Stomach (tissue), 8 donors: ENCODE measurements at regions not wholly inside any gene's neighbourhood (a gene's known extent, or its start where the extent isn't known, plus 50 kb on each side); places are given as distances from the start of the nearest gene placed in this dataset.

Experiments used
- DNase-seq, 2 donors: peaks; one replicate each; pipeline versions ENCODE4 v3.0.0 to v3.0.0-alpha.2; 2013 to 2019
- H3K27ac ChIP-seq, 5 donors: fragments of 200-600 bp in 4 of 5; sonication (generic) in 4 of 5; one replicate each; pipeline ENCODE4 v1.5.1; 2013 to 2019; ENCODE audit warnings: mild to moderate bottlenecking in 1 of 5, moderate library complexity in 1 of 5
- H3K27me3 ChIP-seq, 3 donors: fragments of 200-600 bp; sonication (generic); one replicate each; pipeline ENCODE4 v1.5.1; 2017 to 2019; ENCODE audit warnings: mixed run types in 1 of 3
- H3K36me3 ChIP-seq, 4 donors: fragments of 200-600 bp; sonication (generic); 1 replicate in 3 of 4; 2 replicates in 1 of 4; pipeline ENCODE4 v1.5.1; 2016 to 2019
- H3K4me1 ChIP-seq, 4 donors: fragments of 200-600 bp; sonication (generic); one replicate each; pipeline ENCODE4 v1.5.1; 2016 to 2019
- H3K4me3 ChIP-seq, 4 donors: fragments of 200-600 bp; sonication (generic) in 3 of 4; one replicate each; pipeline ENCODE4 v1.5.1; 2016 to 2019; ENCODE audit warnings: mild to moderate bottlenecking in 1 of 4
- H3K9me3 ChIP-seq, 4 donors: fragments of 200-600 bp; sonication (generic); one replicate each; pipeline ENCODE4 v1.5.1; 2016 to 2019
- CTCF ChIP-seq, 7 experiments: fragments of 450-650 bp in 4 of 7; fragments of 200-600 bp in 3 of 7; sonication (generic) in 3 of 7; IDR thresholded peaks; one replicate each; pipeline ENCODE4 v1.5.1; 2016 to 2019; ENCODE audit warnings: antibody characterized with exemption in 7 of 7, control low read depth in 2 of 7, mild to moderate bottlenecking in 1 of 7
- EP300 ChIP-seq: sonication (generic); formaldehyde crosslinking; IDR thresholded peaks from one replicate; pipeline ENCODE4 v1.6.1; 2017; ENCODE audit warnings: antibody characterized with exemption
- POLR2A ChIP-seq, 4 donors: fragments of 450-650 bp; IDR thresholded peaks; one replicate each; pipeline ENCODE4 v1.6.1; 2016; ENCODE audit warnings: antibody characterized with exemption in 4 of 4, control low read depth in 2 of 4, mild to moderate bottlenecking in 1 of 4, moderate library complexity in 1 of 4
- POLR2AphosphoS5 ChIP-seq, 3 donors: sonication (generic); formaldehyde crosslinking; IDR thresholded peaks; one replicate each; pipeline ENCODE4 v1.6.1; 2016; ENCODE audit warnings: antibody characterized with exemption in 3 of 3
- WGBS, 5 donors: extraction: QIAGEN DNeasy Blood & Tissue Kit in 3 of 5; methylation state at CpG; one replicate each; pipeline versions ENCODE4 v1.1.5 to v1.1.7; 2013 to 2018; 5-methylcytosine and 5-hydroxymethylcytosine counted together
- intact Hi-C: fragments of 100-400 bp; cut with DNase I; formaldehyde crosslinking; loops from one replicate; pipeline ENCODE4 v1.15.1; 2023; ENCODE audit warnings: low total_unique reads
- donor health status: healthy with polysubstance abuse.
- donor health status: Bipolar disorder and iron deficiency.
- donor health status: healthy.

GRCh38 chr2:161039071-161039470 lies 121.2 kb upstream of the TANK start:
- Histone ChIP-seq H3K36me3 (no peaks in the 10 kb centered on the region), H3K4me3 (no peak overlapping the region), H3K27ac (no peak overlapping the region), H3K9me3 (no peaks in the 10 kb centered on the region), H3K27me3 (no peaks in the 10 kb centered on the region), H3K4me1 (peaks cover 0 to 8% (median 3%) of the 10 kb centered on the region in 4 donors)
- 83 to 84% (median 83%) methylated on average over 5 of the region's 5 CpGs for WGBS, 5 donors
- TF ChIP-seq POLR2A (IDR thresholded peaks at IDR 0.05), result no peak
- no peak for TF ChIP-seq EP300
- TF ChIP-seq CTCF (IDR thresholded peaks at IDR 0.05), result no peak
- TF ChIP-seq POLR2AphosphoS5 (IDR thresholded peaks at IDR 0.05), result no peak
- no peak for DNase-seq
- intact Hi-C loops, result no loop called here

GRCh38 chr2:161041356-161041755 lies 118.9 kb upstream of the TANK start:
- Histone ChIP-seq H3K27me3 (no peaks in the 10 kb centered on the region), H3K4me1 (peaks cover 0 to 21% (median 11%) of the 10 kb centered on the region in 4 donors), H3K27ac (no peak overlapping the region), H3K9me3 (no peaks in the 10 kb centered on the region), H3K4me3 (no peak overlapping the region), H3K36me3 (no peaks in the 10 kb centered on the region)
- TF ChIP-seq POLR2A (IDR thresholded peaks at IDR 0.05), result no peak
- TF ChIP-seq CTCF (IDR thresholded peaks at IDR 0.05), result no peak
- TF ChIP-seq POLR2AphosphoS5 (IDR thresholded peaks at IDR 0.05), result no peak
- TF ChIP-seq EP300, result no peak
- WGBS, 5 donors, result 17 to 39% (median 34%) methylated on average over 2 of the region's 2 CpGs
- DNase-seq, result no peak
- intact Hi-C loops, result no loop called here

- no peak overlapping the region for H3K27ac ChIP-seq
- H3K36me3 ChIP-seq, result no peaks in the 10 kb centered on the region
- H3K27me3 ChIP-seq, result no peaks in the 10 kb centered on the region
- no peak overlapping the region for H3K4me3 ChIP-seq
- peaks cover 0 to 21% (median 11%) of the 10 kb centered on the region in 4 donors for H3K4me1 ChIP-seq
- intact Hi-C loops, result no loop called here
- H3K9me3 ChIP-seq, result no peaks in the 10 kb centered on the region
- 36 to 76% (median 71%) methylated on average over 2 of the region's 2 CpGs for WGBS, 5 donors
- no peak for DNase-seq
- no peak for TF ChIP-seq EP300
Observed at GRCh38 chr2:161042990-161043625, 117.1 kb upstream of the TANK start.

GRCh38 chr2:161044095-161044865 lies 115.9 kb upstream of the TANK start:
- 43 to 52% (median 48%) methylated on average over 6 of the region's 6 CpGs for WGBS, 5 donors
- intact Hi-C loops, result no loop called here
- no peaks in the 10 kb centered on the region for H3K36me3 ChIP-seq

More at GRCh38 chr2:161044095-161044865, 115.9 kb upstream of the TANK start:
- H3K4me3 ChIP-seq, result no peak overlapping the region
- peak overlapping the region in 3 of 5 donors; percentile 7 to 50 (median 38) for H3K27ac ChIP-seq
- TF ChIP-seq EP300 (no peak), CTCF (IDR thresholded peaks at IDR 0.05) (no peak), POLR2A (IDR thresholded peaks at IDR 0.05) (no peak), POLR2AphosphoS5 (IDR thresholded peaks at IDR 0.05) (no peak)
- peaks cover 0 to 21% (median 11%) of the 10 kb centered on the region in 4 donors for H3K4me1 ChIP-seq
- H3K9me3 ChIP-seq, result no peaks in the 10 kb centered on the region
- no peak for DNase-seq
- peaks cover 0 to 6% (median 0%) of the 10 kb centered on the region in 3 donors for H3K27me3 ChIP-seq
